NB4 (cell line): ENCODE measurements at regions not wholly inside any gene's neighbourhood (a gene's known extent, or its start where the extent isn't known, plus 50 kb on each side); places are given as distances from the start of the nearest gene placed in this dataset.

Experiments
- CTCF ChIP-seq: IDR thresholded peaks from one replicate; pipeline ENCODE4 v1.5.1; 2012; ENCODE audit warnings: low read depth, low read length
- MAX ChIP-seq: IDR thresholded peaks from 2 replicates; pipeline ENCODE4 v1.6.1; 2011; ENCODE audit warnings: low read depth, low read length
- MYC ChIP-seq: IDR thresholded peaks from 2 replicates; pipeline ENCODE4 v1.6.1; 2011; ENCODE audit warnings: low read depth, low read length
- POLR2A ChIP-seq: IDR thresholded peaks from 2 replicates; pipeline ENCODE4 v1.6.1; 2011; ENCODE audit warnings: mild to moderate bottlenecking; ENCODE audit not compliant: insufficient read length; ENCODE audit errors: extremely low read depth

DNA sequence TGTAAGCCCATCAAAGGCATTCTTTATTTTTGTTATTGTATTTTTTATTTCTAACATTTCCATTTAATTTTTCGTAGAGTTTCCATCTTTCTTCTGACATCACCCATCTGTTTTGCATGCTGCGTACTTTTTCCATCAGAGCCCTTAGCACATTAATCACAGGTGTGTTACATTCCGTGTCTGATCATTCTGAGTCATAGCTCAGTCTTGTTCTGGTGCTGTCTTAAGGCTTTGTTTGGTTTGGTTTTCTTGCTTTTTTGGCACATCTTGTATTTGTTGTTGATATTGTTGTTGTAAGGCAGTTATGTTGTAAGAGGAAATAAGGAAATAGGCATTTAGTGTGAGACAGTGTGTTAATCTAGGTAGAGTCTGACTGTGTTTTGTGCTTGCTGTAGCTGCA lies 214.6 kb upstream of the CDH4 start:
- TF ChIP-seq CTCF (no peak), POLR2A (no peak), MYC (no peak), MAX (no peak)
